GM18909 (cell line): ENCODE measurements at regions not wholly inside any gene's neighbourhood (a gene's known extent, or its start where the extent isn't known, plus 50 kb on each side); places are given as distances from the start of the nearest gene placed in this dataset.

Experiments
- ATAC-seq: cut with Tn5 transposase; IDR thresholded peaks from one replicate; pipeline ENCODE4 v1.9.1; 2021; ENCODE audit warnings: mild to moderate bottlenecking; ENCODE audit not compliant: unreplicated experiment, poor library complexity

DNA sequence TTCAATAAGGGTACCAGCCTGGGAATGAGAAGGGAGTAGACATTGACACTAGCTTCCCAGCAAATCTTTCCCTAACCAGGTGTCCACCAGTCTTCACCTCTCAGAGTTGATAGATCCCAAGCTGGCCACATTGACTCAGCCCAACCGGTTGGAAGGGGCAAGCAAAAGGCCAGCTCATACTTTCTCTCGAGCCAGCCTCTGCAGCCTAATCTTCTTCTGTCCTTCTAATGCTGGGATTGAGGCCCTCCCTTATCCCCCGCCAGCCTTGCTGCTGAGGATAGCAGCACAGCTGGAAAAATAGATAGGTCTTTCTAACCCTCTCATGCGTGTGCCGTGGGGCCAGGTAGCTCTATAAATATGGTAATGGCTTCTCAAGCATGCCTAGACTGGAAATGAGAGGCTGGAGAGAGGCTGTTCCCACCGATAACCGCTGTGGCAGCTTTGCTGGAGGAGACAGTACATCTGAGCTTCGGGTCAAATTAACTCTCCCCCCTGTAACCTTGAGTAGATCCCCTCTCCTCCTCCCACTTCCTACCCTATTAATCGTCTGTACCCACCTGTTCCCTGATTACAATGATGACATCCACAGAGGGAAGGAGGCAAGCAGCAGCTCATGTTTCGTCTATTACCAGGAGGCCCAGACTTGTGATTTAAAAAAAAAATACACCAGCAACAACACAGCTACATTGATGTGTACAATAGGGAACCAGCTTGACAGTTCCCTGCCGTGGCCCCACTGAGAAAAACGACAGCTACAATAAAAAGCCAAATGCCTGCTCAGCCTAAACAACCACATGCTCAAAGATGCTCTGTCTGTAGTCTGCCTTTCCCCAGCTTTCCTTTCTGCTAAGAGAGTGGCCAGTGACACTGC, 219.9 kb upstream of the BRINP1 start:
- ATAC-seq: no peak

DNA sequence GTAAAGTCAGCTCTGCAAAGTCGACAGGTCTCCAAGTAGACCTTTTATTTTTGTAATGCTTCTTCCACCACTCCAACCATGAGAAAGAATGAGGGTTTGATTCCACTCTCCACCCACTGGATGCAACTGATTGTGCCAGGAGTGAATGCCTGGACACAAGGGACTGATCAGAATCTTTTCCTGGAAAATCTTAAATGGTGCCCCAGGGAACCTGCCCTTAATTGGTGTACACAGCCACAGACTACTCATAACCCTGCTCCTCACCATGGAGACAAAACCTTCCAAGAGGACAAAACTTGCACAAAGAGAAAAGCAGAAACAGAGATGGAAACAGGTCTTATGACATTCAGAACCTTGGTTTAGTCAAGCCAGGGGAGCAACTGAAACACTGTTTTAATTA, 208.6 kb upstream of the BRINP1 start:
- no peak for ATAC-seq

DNA sequence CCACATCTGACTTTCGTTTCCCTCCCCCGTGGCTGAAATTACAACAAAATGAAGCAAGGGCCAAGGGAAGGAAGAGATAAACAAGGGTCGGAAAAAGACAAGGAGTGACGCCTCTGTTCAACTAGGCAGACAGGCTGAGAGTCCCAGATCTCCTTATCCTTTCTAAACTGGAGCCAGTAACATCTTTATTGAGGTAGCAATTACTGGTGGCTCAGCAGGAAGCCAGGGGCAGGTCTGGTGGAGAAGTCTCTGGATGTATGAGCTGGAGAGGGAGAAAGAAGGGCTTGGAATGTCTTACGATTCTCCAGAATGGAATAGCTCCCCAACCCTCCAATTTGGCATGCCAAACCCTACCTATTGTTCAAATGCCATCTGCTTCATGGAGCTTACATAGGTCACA, 190.8 kb upstream of the BRINP1 start:
- ATAC-seq: no peak

DNA sequence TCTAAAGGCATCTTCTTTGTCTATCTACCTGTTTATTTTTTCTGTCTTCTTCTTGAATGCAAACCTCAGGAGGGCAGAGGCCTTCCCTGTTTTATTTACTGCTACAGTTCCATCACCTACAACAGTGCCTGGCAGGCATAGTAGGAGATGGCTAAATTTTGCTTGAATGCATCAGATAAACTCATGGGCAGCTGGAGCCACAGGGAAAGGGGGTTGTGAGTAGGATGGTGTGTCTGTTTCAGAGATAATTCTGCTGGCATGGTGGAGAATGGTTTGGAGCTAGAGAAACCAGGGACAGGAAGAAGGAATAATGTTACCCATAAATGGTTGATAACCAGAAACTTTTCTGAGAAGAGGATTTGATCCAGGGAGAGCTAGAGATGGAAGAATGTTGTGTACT, 189.8 kb upstream of the BRINP1 start:
- ATAC-seq: no peak

DNA sequence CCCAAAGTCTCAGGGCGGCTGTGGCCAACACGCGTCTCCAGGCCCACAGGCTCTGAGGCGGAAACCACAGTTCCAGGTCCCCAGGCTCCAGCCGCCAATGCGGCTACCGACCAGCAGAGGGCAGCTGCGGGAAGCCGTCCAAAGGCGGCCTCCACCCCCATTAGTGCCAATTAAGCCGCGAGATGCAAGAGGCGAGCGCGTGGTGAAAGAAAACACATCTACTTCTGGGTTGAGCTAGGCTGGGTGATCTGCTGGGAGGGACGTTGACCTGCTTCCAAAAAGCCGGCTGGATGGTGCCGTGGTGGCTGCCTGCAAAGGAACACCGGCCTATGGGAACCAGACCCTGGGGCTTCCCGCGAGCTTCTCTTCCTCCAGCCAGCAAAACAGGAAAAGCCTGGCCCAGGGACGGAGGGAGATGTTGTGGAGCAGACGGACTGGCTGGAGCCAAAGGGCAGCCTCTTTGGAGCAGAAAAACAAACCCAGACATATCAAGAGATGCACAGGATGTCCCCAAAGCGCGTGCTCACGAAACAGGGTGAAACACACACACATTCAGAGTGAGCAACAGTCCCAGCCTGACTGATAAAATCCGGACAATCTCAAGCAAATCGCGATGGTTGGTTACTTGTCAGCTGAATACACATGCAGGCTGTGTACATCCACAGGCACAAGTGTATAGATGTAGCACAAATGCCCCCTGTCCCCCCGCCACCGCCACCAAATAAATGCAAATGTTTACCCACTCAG, 187.1 kb upstream of the BRINP1 start:
- ATAC-seq: peak; percentile 99

DNA sequence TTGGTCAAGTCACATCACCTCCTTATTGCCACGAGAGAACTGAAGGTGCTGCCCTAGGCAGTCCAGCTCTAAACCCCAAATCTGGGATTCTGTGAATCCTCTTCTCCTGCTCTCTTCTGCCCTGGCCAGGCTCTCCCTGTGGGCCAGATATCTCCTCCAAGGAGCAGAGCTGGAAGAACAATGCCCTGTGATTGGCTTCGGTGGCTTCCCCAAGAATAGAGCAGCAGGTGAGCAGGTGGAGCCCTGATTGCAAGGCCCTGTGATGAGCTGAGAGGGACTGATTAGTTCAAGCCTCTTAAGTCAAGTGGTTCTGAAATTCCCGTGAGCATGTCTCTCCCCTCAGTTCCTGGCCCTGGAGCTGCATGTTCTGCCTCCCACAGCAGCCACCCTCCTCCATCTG, 175.3 kb upstream of the BRINP1 start:
- ATAC-seq: no peak

DNA sequence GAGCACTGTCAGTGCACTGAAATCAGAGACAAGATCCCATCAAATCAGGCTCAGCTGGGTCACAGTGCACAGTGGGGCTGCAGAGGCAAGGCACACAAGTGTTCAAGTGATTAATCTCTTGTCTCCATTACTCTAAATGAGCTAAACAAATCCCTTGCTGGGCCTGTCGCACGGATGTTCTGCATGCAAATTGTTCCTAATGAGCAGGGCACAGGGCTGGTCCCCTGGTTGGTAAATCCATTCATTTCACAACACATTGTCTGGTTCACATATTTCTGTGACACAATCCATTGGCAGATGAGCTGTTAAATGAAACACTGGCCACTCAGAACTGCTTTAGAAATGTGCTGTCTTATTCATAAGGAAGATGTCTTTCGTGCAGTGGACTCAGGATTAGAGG, 167.9 kb upstream of the BRINP1 start:
- ATAC-seq: no peak

DNA sequence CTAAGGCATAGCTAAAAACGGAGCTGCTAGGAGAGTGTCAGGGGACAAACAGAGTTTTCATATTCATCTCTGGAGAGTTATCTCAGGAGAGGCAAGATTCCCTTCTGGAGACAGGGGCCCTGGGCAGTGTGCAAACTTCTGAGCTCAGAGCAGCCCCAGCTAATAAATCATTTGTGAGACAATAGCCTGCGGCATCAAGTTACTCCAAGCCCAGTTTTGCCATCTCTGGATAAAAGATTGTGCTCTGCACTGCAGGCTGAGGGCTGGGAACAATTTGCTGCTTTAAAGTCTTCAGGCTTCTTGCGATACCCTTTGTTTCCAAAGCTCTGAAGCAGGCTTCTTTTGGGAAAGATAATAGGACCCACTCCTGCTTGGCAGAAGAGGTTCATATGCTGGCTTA, 164.3 kb upstream of the BRINP1 start:
- no peak for ATAC-seq

DNA sequence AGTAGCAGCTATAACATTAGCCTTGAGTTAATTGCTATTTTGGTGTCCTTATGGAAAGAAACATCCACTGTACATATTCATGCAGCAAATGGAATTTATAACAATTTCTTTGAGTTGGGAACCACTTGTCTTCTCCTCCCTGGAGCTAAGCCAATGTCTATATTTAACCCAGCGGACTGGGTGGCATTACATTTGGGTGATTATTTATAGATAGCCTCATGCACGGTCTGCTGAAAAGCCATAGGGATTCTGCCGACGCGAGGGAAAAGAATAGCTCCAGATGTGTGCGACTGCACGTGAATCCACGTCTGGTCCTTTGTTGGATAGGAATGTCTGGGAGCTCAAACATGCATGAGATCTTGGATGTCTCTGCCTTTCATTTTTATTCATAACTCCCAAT, 157.5 kb upstream of the BRINP1 start:
- no peak for ATAC-seq

DNA sequence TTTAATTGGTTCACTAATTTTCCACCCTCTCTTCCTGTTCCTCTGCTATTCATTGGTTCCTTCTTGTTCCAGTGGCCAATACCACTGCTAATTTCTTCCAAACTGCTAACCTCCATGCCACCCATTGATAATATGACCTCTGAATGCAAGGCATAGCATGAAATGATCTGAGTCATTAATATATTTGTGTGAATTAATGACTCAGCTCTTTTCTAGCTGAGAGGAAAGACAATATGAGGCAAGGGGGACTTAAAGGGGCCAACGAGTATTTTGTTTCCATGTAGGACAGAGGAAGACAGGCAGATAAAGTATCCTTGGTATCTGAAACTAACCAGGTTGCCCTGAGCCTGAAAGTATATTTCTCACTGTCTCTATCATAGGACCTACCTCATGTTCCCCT, 154.3 kb upstream of the BRINP1 start:
- ATAC-seq: no peak

DNA sequence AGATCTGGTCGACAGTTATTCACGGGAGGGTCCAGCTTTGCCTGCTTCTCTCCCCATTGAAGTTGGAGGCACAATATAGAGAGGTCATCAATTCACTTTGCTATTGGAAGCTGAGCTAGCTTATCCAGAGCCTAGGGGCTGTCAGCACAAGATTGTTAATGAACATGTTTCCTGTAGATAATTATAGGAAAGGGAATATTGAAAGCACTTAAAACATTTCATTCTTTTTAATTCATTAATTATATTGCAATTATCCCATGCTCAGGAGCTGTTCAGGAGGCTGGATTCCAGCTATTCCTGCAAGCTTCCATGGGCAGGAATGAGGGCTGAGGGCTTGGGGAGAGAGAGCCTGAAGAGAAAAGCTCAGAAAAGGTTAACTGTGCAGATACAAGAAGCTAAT, 153.1 kb upstream of the BRINP1 start:
- ATAC-seq: no peak

DNA sequence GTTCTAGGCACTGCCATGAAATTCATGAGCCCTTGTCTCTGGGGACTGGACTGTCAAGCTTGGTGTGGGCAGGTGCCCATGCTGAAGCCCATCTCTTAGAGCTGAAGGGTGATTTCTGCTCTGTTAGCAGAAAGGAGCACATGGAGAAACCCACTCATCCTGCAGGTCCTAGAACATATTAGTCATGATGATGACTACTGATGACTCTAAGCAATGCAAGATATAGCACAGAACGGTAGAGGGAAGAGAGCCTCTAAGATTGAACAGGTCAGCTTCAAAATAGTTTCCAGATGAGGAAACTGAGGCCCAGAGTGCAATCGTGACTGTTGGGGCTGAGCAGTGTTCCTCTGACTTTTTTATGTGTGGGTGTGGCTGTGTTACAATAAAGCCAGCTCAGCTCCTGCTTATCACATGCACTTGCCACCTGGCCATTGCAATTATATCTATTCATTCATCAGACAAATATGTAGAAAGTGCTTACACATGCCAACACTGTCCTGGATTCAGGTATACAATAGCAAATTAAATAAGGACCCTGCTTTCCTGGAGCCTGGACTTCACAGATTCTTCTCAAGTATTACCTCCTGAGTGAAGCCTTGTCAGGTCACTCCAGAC, 140.2 kb upstream of the BRINP1 start:
- ATAC-seq: no peak

DNA sequence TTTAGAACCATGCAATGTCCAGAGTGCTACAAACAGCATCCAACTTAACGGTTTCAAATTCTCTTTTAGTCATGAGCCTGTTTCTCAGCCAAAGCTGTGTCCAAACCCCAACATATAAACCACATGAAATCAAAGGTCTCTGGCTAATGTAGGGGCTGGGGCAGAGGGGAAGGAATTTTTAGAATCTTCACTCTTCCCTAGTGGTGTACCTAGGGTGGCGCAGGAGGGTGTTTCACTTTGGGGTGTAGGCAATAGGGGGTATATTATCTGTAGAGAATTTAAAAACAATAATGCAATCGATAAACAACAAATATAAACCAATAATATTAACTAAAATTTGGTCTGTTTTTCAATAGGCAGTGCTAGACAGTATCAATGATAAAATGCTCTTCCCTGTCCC, 132.1 kb upstream of the BRINP1 start:
- ATAC-seq: no peak

DNA sequence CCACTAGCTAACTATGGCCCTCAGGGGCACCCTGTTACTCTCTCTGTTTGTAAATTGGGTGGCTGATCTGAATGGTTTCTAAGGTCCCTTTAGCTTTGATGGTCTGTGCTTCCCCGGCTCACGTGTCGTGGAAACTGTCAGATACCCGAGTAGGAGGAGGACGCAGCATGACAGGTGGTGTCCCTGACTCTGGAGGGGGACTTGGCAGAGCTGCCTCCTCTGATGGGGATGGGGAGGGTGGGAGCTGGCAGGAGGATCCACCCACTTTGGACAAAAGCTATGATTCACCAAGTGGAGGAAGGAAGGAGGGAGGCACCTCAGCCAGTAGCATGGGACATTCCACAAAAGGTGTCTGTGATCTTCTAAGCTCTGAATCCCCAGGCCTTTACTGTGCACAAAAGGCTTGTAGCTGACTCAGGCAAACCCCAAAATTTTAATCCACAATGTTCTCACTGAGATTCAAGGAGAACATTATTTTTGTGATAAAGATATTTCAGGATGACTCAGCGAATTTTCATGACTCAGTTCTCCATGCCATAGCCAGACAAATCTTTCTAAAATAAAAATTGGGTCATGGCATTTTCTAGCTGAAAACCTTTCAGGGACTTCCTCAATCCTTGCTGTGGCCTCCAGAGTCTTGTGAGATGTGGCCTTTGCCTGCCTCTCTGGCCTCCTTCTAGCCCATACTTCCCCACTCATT, 131.0 kb upstream of the BRINP1 start:
- no peak for ATAC-seq

DNA sequence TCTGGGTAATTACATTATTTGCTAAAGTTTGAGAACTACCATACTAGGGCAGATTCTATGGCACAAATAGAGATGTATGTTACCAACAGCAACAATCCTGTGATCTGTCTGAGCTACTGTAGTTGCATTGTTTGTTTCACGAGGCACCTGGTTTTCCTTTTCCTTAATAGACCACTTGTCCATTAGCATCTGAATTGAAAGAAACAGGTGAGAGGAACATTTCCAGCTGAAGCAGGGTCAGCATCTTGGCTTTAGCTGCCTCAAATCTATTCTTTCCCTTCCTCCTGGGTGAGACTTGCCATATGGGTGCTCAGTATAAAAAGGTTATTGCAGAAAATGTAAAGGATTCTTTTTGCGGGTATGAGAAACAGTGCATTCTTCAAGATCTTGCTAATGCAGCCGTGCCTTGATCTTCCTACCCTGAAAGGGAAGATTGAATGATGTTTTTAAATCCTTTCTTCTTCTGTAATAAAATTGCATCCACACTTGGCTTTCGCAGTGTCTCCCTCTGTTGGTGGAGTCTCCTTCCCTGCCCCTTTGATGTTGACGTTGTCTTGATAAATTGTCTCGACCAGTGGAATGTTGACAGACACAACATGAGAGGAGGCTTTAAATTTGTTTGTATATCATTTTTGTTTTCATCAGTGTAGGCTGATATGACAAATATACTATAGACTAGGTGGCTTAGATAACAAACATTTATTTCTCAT, 118.0 kb upstream of the BRINP1 start:
- no peak for ATAC-seq

DNA sequence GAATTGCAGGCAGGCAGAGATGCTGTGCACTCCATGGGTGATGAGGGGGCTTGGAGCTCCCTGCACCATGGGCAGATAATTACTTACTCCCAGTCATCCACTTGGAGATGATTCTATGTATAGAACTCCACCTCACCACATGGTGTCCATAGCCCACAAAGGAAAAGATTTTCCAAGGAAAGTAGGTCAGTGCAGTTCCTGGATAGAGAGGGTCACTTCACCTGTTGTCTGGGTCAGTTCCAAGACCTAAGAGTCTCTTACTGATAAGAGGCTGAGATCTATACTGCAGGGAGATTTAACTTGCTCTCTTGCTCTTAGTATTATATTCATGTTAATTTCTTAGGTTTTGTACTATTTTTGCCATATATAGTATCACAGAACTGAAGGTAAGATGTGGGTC, 113.9 kb upstream of the BRINP1 start:
- no peak for ATAC-seq

DNA sequence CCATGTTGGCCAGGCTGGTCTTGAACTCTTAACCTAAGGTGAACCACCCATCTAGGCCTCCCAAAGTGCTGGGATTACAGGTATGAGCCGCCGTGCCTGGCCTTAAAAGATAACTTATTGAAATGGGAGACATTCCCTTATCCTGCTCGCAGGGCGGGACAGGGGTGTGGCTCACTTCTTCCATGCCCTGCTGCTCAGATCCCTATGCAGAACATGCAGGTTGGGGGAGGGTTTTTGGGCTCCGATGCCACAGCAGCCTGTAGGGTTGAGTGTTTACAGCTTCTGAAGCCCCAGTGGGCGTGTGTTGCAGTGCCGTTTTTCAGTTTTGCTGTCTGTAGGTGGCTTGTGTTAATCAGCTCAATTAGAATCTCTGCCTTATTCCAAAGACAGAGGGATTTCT, 108.0 kb upstream of the BRINP1 start:
- ATAC-seq: no peak

DNA sequence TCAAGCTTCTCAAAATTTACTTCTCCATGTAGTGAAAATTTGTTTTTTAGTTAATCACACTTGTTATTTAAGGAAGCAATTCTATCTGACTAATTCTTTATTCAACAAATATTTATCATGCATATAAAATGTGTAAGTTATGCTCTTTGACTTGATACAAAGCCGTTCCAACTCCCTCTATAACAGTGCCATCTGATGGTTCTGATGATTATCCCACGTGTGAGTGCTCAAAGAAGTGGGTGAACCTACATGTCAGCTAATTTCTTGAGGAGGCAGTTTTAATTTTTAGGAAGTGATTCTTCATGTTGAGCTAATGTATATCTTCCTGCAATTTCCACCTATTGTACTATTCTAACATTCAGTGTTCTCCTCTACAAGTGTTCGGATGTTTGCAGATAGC, 88.8 kb upstream of the BRINP1 start:
- no peak for ATAC-seq

DNA sequence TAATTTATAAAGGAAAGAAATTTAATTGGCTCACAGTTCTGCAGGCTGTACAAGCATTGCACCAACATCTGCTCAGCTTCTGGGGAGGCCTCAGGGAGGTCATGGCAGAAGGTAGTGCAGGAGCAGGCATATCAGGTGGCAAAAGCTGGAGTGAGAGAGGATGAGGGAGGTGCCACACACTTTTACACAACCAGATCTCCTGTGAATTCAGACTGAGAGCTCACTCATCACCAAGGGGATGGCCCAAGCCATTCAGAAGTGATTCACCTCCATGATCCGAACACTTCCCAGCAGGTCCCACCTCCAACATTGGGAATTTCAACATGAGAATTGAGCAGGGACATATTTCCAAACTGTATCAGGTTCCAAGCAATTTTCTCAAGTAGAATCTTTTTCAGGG, 84.7 kb upstream of the BRINP1 start:
- ATAC-seq: no peak

DNA sequence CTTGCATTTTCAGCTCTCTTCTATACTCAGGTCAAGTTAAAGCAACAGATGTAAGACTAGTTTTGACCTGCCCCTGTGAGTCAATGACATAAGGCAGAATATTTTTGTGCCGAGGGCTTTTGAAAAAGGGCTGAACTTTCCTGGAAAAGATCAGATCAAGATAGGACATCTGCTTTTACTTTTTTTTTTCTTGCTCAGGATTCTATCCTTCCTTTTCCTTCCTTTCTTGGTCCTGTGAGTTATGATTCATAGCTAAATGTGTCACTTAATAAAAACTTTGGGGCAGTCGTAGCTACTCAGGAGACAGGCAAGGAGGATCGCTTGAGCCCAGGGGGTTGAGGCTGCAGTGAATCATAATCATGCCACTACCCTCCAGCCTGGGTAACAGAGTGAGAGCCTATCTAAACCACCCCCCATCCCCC, 84.3 kb upstream of the BRINP1 start:
- no peak for ATAC-seq
